GM13977 (cell line): ENCODE measurements at regions not wholly inside any gene's neighbourhood (a gene's known extent, or its start where the extent isn't known, plus 50 kb on each side); places are given as distances from the start of the nearest gene placed in this dataset.

Experiments
- DNase-seq: peaks from one replicate; pipeline ENCODE4 v3.0.0; 2012; ENCODE audit warnings: low spot score
- in situ Hi-C: fragments of 300-500 bp; cut with MboI; formaldehyde crosslinking; loops from one replicate; pipeline ENCODE4 v1.12.0; 2022; ENCODE audit warnings: low sequenced_read_pairs, low pct_unique_long_range_greater_than_20kb, mixed read lengths, inconsistent platforms; ENCODE audit not compliant: unreplicated experiment
- TF ChIP-seq, protein P1 (sequence below): IDR thresholded peaks from 2 replicates; pipeline ENCODE4 v1.5.1; 2012; ENCODE audit warnings: mild to moderate bottlenecking, control low read depth; ENCODE audit not compliant: insufficient read depth; ENCODE audit errors: extremely low read depth, missing control alignments

GRCh38 chr2:239654266-239654665, 253.4 kb upstream of the HDAC4 start:
- no peak for DNase-seq
- TF ChIP-seq, protein P1, sequence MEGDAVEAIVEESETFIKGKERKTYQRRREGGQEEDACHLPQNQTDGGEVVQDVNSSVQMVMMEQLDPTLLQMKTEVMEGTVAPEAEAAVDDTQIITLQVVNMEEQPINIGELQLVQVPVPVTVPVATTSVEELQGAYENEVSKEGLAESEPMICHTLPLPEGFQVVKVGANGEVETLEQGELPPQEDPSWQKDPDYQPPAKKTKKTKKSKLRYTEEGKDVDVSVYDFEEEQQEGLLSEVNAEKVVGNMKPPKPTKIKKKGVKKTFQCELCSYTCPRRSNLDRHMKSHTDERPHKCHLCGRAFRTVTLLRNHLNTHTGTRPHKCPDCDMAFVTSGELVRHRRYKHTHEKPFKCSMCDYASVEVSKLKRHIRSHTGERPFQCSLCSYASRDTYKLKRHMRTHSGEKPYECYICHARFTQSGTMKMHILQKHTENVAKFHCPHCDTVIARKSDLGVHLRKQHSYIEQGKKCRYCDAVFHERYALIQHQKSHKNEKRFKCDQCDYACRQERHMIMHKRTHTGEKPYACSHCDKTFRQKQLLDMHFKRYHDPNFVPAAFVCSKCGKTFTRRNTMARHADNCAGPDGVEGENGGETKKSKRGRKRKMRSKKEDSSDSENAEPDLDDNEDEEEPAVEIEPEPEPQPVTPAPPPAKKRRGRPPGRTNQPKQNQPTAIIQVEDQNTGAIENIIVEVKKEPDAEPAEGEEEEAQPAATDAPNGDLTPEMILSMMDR = no peak
- in situ Hi-C loops = no loop called here

DNA sequence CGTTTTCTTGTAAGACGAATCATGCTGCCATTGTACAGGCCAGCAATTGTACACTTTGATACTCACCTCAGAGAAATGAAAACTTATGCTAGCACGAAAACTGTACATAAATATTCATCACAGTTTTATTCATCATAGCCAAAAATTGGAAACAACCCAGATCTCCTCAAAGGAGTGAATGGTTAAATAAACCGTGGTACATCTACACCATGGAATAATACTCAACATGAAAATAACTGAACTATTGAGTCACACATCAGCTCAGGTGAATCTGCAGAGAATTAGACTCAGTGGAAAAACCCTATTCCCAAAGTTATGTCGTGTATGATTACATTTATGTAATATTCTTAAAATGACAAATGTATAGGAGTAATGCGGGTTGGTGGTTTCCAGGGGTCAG, 251.0 kb upstream of the HDAC4 start:
- TF ChIP-seq, protein P1 = no peak
- DNase-seq = no peak
- in situ Hi-C loops = no loop called here

DNA sequence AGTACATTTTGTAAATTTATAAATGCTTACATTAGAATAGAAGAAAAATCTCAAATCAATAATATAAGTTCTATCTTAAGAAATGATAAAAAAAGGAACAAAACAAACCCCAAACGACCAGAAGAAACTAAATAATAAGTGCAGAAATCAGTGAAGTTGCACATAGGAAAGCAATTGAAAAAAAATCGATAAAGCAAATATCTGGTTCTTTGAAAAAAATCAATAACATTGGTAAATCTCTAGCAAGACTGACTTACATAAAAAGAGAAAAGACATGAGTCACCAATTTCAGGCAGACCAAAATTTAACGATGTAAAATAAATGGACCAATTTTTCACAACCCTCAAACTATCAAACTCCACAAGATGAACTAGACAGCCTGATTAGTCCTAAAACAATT, 249.9 kb upstream of the HDAC4 start:
- in situ Hi-C loops = no loop called here

GRCh38 chr2:239649309-239649708, 248.5 kb upstream of the HDAC4 start:
- in situ Hi-C loops = no loop called here
- no peak for DNase-seq
- TF ChIP-seq, protein P1 = no peak

More for the DNA sequence above, 249.9 kb upstream of the HDAC4 start:
- TF ChIP-seq, protein P1 = no peak
- DNase-seq = no peak

DNA sequence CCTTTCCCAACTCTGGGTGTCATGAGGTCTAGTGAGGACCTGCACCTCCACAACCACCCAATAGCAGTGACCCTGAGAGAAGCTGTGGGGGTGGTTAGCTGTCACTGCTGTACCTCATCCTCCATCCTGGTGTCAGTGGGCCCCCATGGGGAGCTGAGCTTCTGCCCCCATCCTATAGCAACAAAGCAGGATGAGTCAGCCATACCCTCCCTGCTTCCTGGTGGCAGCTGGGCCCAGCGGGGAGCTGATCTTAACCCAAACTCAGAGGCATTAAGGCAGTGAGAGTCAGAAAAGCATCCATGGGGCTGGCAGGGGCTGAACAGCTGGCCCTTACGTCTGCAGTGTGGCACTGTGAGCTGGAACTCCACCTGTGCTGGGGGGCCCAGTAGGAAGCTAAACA, 247.8 kb upstream of the HDAC4 start:
- no peak for DNase-seq
- TF ChIP-seq, protein P1 = no peak
- in situ Hi-C loops = no loop called here

DNA sequence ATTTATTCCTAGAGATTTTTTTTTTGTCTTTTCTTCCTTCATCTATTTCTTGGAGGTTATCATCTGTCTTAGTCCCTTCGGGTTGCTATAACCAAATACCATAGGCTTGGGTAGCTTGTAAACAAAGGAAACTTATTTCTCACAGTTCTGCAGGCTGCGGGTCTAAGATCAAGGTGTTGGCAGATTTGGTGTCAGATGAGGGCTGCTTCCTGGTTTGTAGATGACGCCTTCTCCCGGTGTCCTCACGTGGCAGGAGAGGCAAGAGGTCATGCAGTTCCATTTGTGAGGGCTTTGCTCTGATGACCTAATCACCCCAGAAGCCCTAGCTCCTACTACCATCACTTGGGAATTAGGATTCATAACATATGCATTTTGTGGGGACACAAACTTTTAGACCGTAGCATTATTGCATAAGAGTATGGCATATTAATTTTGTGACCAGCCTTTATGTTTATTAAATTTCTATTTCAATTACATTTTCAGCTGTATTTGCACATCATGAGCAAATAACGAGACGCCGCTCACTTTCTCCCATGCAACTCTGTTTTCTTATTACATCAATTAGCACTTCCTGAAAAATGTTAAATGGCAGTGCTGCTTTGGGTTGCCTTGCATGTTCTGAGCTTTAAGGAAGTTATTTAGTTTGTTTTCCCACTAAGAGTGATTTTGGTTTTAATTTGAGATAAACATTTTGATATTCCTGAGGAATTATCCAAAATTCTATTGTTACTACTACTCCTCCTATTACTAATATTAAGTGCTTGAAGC, 246.4 kb upstream of the HDAC4 start:
- in situ Hi-C loops = no loop called here
- DNase-seq = no peak
- TF ChIP-seq, protein P1 = no peak
